Tibial nerve (tissue), 4 donors: ENCODE measurements at regions not wholly inside any gene's neighbourhood (a gene's known extent, or its start where the extent isn't known, plus 50 kb on each side); places are given as distances from the start of the nearest gene placed in this dataset.
A peak's percentile ranks its signal among the peaks of the same experiment; 100 is the strongest.

Experiments
- DNase-seq, 2 donors: peaks; one replicate each; pipeline ENCODE4 v3.0.0-alpha.2; 2019; ENCODE audit warnings: low spot score in 2 of 2
- H3K27ac ChIP-seq, 4 donors: fragments of 200-600 bp; sonication (generic) in 3 of 4; one replicate each; pipeline ENCODE4 v1.5.1; 2017 to 2019; ENCODE audit warnings: mild to moderate bottlenecking in 1 of 4
- H3K27me3 ChIP-seq, 2 donors: fragments of 200-600 bp; sonication (generic) in 1 of 2; one replicate each; pipeline versions ENCODE4 v1.5.1 to v1.6.0; 2017 to 2019
- H3K36me3 ChIP-seq, 3 donors: fragments of 200-600 bp; sonication (generic); one replicate each; pipeline ENCODE4 v1.5.1; 2018 to 2019
- H3K4me1 ChIP-seq, 4 donors: fragments of 200-600 bp; sonication (generic) in 3 of 4; one replicate each; pipeline ENCODE4 v1.5.1; 2017 to 2019
- H3K4me3 ChIP-seq, 4 donors: fragments of 200-600 bp; sonication (generic) in 3 of 4; one replicate each; pipeline ENCODE4 v1.5.1; 2017 to 2019; ENCODE audit warnings: mild to moderate bottlenecking in 1 of 4, moderate library complexity in 1 of 4
- H3K9me3 ChIP-seq, 4 donors: fragments of 200-600 bp; sonication (generic) in 3 of 4; one replicate each; pipeline ENCODE4 v1.5.1; 2017 to 2019
- EP300 ChIP-seq, 2 donors: sonication (generic); formaldehyde crosslinking; IDR thresholded peaks; one replicate each; pipeline ENCODE4 v1.6.1; 2017; ENCODE audit warnings: antibody characterized with exemption in 2 of 2, mild to moderate bottlenecking in 1 of 2
- POLR2A ChIP-seq, 2 donors: fragments of 450-650 bp; IDR thresholded peaks; one replicate each; pipeline ENCODE4 v1.6.1; 2017; ENCODE audit warnings: antibody characterized with exemption in 2 of 2, mild to moderate bottlenecking in 2 of 2, moderate library complexity in 2 of 2
- WGBS, 2 donors: methylation state at CpG; one replicate each; pipeline ENCODE4 v1.1.5; 2018; 5-methylcytosine and 5-hydroxymethylcytosine counted together
- TF ChIP-seq, protein P1 (sequence below), 5 experiments: fragments of 200-600 bp in 3 of 5; fragments of 450-650 bp in 2 of 5; sonication (generic) in 3 of 5; IDR thresholded peaks; one replicate each; pipeline ENCODE4 v1.5.1; 2016 to 2019; ENCODE audit warnings: antibody characterized with exemption in 5 of 5, mild to moderate bottlenecking in 3 of 5, moderate library complexity in 2 of 5

DNA sequence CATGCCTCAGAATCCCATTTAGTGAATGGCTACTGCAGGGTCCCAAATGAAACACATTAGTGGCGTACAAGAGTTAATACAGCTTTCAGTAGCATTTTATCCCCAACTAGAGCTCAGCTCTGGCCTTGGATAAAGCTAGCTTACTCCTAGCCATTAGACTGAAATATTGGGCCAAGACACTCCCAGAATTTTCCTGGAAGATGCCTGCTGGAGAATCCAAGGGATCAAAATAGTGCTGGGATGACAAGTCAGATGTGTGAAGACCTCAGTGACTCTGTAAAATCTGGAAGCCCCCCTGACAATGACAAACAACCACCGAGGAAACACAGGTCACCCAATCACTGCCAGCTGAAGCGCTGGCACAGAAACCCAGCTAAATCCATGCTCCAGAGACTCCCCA lies 303.1 kb upstream of the SORL1-AS1 start:
- Histone ChIP-seq H3K27ac (peak overlapping the region in 2 of 4 donors; percentile 81 to 82), H3K9me3 (no peaks in the 10 kb centered on the region), H3K4me1 (peaks cover 0 to 33% (median 7%) of the 10 kb centered on the region in 4 donors), H3K36me3 (no peaks in the 10 kb centered on the region), H3K27me3 (no peaks in the 10 kb centered on the region), H3K4me3 (no peak overlapping the region)
- WGBS, 2 donors, result 55 to 68% methylated on average over 3 of the region's 3 CpGs
- DNase-seq, result no peak
- TF ChIP-seq EP300 (IDR thresholded peaks at IDR 0.05) (no peak), POLR2A (IDR thresholded peaks at IDR 0.05) (no peak)
- TF ChIP-seq, protein P1, sequence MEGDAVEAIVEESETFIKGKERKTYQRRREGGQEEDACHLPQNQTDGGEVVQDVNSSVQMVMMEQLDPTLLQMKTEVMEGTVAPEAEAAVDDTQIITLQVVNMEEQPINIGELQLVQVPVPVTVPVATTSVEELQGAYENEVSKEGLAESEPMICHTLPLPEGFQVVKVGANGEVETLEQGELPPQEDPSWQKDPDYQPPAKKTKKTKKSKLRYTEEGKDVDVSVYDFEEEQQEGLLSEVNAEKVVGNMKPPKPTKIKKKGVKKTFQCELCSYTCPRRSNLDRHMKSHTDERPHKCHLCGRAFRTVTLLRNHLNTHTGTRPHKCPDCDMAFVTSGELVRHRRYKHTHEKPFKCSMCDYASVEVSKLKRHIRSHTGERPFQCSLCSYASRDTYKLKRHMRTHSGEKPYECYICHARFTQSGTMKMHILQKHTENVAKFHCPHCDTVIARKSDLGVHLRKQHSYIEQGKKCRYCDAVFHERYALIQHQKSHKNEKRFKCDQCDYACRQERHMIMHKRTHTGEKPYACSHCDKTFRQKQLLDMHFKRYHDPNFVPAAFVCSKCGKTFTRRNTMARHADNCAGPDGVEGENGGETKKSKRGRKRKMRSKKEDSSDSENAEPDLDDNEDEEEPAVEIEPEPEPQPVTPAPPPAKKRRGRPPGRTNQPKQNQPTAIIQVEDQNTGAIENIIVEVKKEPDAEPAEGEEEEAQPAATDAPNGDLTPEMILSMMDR (IDR thresholded peaks at IDR 0.05), result no peak

DNA sequence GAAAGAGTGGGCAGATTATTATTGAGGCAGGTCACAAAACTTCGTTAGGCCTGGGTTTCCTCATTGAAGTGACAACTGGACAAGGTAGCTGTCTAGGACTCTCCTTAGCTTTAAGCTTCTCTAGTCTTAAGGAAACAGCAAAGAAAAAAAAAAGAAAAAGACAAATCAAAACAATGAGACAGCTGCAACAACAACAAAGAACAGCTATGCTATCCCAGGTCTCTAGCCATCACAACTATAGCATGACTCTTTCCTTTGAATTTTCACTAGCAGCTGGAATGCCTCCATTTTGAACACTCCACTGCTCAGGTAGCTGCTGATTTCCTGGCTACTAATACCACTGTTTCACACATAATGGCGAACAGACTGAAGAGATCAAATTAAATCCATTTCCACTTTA lies 302.4 kb upstream of the SORL1-AS1 start:
- H3K27me3 ChIP-seq, result no peaks in the 10 kb centered on the region
- DNase-seq, result no peak
- TF ChIP-seq POLR2A (IDR thresholded peaks at IDR 0.05), result no peak
- no peak for TF ChIP-seq EP300 (IDR thresholded peaks at IDR 0.05)
- TF ChIP-seq, protein P1 (IDR thresholded peaks at IDR 0.05), result no peak
- H3K4me1 ChIP-seq, result peaks cover 0 to 32% (median 7%) of the 10 kb centered on the region in 4 donors
- peak overlapping the region in 3 of 4 donors; percentile 21 to 82 (median 81) for H3K27ac ChIP-seq
- no peaks in the 10 kb centered on the region for H3K9me3 ChIP-seq
- H3K36me3 ChIP-seq, result no peaks in the 10 kb centered on the region
- no peak overlapping the region for H3K4me3 ChIP-seq
- whole genome bisulfite sequencing, 2 donors, result 71 to 72% methylated on average over 2 of the region's 2 CpGs

DNA sequence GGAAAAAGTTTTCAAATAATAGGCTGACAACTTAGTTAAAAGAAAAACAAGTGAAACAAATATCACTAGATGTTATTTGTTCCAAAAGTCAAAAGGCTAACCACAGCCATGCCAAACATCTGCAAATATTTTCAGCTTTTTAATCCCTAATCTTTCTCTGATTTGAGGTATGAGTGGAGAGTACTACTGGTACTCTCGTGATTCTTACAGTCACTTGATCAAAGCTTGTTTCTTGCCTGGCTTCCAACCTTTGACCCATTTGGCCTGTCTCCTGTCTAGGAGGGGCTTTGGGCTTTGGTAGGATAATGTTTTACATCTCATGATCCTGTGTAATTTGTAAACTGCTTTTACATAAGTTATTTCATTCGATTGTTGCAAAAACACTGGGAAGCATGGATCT lies 301.8 kb upstream of the SORL1-AS1 start:
- Histone ChIP-seq H3K9me3 (no peaks in the 10 kb centered on the region), H3K27ac (peak overlapping the region in 3 of 4 donors; percentile 21 to 82 (median 81)), H3K4me1 (peaks cover 0 to 32% (median 7%) of the 10 kb centered on the region in 4 donors), H3K4me3 (no peak overlapping the region), H3K36me3 (no peaks in the 10 kb centered on the region), H3K27me3 (no peaks in the 10 kb centered on the region)
- 32 to 39% methylated on average over 2 of the region's 2 CpGs for WGBS, 2 donors
- TF ChIP-seq, protein P1 (IDR thresholded peaks at IDR 0.05), result no peak
- TF ChIP-seq EP300 (IDR thresholded peaks at IDR 0.05), result peak; percentile 50 to 83
- DNase-seq, result peak in 1 of 2 donors; percentile 76

DNA sequence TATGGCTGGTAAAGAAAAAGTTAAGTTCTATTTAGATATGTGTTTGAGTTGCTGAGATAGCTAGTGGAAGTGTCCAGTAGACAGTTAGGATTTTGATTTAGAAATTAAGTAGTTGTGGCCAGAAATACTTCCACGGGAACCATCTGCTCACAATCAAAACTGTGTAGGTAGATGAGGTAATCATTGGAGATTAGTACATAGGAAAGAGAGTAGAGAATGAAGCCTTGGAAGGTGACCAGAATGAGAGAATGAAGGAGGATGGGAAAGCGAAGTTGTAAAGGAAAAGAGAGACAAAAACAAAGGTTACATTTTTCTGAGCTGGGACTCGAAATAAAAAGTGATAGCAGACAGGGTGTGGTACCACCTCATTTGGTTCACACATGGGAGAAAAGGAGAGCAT lies 296.9 kb upstream of the SORL1-AS1 start:
- Histone ChIP-seq H3K4me3 (no peak overlapping the region), H3K27me3 (no peaks in the 10 kb centered on the region), H3K27ac (peak overlapping the region in 2 of 4 donors; percentile 2 to 19), H3K36me3 (no peaks in the 10 kb centered on the region), H3K9me3 (no peaks in the 10 kb centered on the region), H3K4me1 (peaks cover 0 to 12% (median 4%) of the 10 kb centered on the region in 4 donors)
- 50 to 61% methylated on average over 3 of the region's 3 CpGs for WGBS, 2 donors
- TF ChIP-seq EP300 (IDR thresholded peaks at IDR 0.05), result no peak
- no peak for TF ChIP-seq POLR2A (IDR thresholded peaks at IDR 0.05)
- TF ChIP-seq, protein P1 (IDR thresholded peaks at IDR 0.05), result no peak
- no peak for DNase-seq

DNA sequence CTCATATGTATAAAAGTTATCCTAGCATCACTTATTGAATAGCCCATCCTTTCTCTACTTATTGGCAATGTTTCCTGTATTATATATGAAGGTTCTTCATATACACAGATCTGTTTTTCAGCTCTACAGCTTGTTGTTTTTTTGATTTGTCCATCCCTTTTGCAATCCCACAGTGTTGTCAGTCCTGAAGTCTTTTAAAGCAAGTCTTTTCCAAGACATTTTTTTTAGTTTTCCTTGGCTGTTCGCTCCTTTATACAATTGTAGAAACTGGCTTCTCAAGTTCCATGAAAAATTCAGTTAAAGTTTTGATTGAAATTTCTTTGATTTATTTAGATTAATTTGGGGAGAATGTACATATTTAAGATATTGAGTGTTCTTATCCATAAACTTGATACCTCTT lies 295.3 kb upstream of the SORL1-AS1 start:
- H3K4me3 ChIP-seq, result no peak overlapping the region
- no peak overlapping the region for H3K27ac ChIP-seq
- no peaks in the 10 kb centered on the region for H3K27me3 ChIP-seq
- DNase-seq, result no peak
- no peaks in the 10 kb centered on the region for H3K36me3 ChIP-seq
- WGBS, 2 donors, result 74 to 78% methylated on average over 1 of the region's 1 CpG
- TF ChIP-seq POLR2A (IDR thresholded peaks at IDR 0.05) (no peak), EP300 (IDR thresholded peaks at IDR 0.05) (no peak)
- TF ChIP-seq, protein P1 (IDR thresholded peaks at IDR 0.05), result no peak
- H3K9me3 ChIP-seq, result peaks cover 0 to 12% (median 0%) of the 10 kb centered on the region in 4 donors
- peaks cover 0 to 1% (median 0%) of the 10 kb centered on the region in 4 donors for H3K4me1 ChIP-seq
